AG10803 (cell line): ENCODE measurements at regions not wholly inside any gene's neighbourhood (a gene's known extent, or its start where the extent isn't known, plus 50 kb on each side); places are given as distances from the start of the nearest gene placed in this dataset.

Experiments
- DNase-seq: peaks from one replicate; pipeline ENCODE4 v3.0.0; 2010; ENCODE audit warnings: low read depth
- H3K4me3 ChIP-seq: 2 replicates; pipeline ENCODE4 v1.5.1; 2011; ENCODE audit warnings: mild to moderate bottlenecking, low read length, control low read depth
- TF ChIP-seq, protein P1 (sequence below): conservative IDR thresholded peaks from 2 replicates; pipeline ENCODE4 v1.5.1; 2011; ENCODE audit warnings: mild to moderate bottlenecking, low read length, control low read depth, inconsistent platforms

DNA sequence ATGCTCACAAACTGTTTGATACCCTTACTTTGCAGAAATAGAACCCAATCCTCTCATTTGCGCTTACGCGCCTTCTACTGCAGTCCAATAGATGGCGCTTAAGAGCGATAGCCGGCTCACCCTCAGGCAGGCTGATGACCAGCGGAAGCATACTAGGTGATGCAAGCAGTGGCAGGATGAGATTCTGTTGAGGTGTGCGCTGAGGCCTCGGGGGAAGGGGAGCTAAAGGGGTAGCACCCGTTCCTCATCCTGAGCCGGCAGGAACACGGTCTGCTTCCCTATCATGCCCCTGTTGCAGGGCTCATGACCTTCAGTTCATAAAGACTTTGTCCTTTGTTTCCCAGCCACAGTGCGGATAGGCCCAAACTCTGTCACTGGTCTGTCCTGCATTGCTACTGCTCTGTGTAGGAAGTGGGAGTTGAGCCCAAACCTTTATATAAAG is 628.9 kb downstream of the TLL1 start:
- TF ChIP-seq, protein P1, sequence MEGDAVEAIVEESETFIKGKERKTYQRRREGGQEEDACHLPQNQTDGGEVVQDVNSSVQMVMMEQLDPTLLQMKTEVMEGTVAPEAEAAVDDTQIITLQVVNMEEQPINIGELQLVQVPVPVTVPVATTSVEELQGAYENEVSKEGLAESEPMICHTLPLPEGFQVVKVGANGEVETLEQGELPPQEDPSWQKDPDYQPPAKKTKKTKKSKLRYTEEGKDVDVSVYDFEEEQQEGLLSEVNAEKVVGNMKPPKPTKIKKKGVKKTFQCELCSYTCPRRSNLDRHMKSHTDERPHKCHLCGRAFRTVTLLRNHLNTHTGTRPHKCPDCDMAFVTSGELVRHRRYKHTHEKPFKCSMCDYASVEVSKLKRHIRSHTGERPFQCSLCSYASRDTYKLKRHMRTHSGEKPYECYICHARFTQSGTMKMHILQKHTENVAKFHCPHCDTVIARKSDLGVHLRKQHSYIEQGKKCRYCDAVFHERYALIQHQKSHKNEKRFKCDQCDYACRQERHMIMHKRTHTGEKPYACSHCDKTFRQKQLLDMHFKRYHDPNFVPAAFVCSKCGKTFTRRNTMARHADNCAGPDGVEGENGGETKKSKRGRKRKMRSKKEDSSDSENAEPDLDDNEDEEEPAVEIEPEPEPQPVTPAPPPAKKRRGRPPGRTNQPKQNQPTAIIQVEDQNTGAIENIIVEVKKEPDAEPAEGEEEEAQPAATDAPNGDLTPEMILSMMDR = peak; percentile 19; the same call in 1 of the 2 replicates
- H3K4me3 ChIP-seq = no peak overlapping the region
- no peak for DNase-seq

DNA sequence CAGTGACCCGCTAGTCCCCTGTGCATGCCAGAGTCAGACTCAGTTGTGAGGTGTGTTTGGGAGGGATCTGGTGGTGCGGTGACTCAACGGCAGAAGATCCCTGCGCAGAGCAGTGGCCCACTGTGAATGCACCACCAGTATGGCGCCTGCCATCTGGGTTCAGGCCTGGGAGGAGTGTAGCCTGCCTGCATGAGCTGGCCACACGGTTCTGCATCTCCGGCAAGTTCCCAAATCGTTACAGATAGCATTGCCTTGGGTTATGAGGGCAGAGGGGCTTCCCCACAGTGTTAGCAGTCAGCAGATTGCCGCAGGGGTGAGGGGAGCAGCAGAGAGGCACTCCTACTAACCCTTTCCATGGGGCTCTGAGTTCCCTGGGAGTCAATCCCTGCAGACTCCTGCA is 629.6 kb downstream of the TLL1 start:
- DNase-seq = no peak
- no peak overlapping the region for H3K4me3 ChIP-seq
- TF ChIP-seq, protein P1 = no peak

DNA sequence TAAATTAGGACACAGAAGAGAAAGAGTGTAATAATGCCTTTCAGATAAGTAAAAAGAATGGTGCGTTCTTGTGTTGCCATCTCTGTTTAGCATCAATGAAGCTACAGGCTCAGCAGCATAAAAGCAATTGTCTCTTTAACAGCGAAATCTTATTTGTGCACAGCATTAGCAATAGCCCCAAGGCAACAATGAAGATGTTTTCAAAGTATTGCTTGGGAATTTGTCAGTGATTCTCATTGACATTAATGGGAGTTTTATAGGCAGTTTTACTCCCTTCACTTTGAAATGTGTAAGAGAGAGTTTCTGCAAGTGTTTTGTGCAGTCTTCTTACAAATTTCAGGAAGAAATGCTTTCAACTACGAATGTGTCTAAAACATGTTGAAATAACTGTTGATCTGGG is 633.0 kb downstream of the TLL1 start:
- H3K4me3 ChIP-seq = no peak overlapping the region
- no peak for DNase-seq
- TF ChIP-seq, protein P1 = no peak

DNA sequence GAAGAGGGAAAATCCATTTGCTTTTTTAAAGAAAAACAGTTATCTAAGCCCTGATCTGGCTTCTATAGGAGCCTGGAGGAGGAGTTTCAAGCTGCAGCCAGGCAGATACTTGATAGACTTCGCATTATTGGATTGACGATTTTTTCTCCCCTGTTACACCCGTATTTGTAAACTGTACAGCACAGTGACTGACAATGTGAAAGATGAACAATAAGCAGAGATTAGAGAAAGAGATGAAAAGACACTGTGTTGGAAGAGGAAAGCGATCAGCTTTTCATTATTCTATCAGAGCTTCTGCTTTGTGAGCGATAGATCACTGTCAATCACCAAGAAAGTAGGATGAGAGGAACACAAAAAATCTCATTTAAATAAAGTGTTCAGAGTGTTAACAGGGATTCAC is 639.2 kb downstream of the TLL1 start:
- DNase-seq = no peak
- TF ChIP-seq, protein P1 = no peak
- no peak overlapping the region for H3K4me3 ChIP-seq

DNA sequence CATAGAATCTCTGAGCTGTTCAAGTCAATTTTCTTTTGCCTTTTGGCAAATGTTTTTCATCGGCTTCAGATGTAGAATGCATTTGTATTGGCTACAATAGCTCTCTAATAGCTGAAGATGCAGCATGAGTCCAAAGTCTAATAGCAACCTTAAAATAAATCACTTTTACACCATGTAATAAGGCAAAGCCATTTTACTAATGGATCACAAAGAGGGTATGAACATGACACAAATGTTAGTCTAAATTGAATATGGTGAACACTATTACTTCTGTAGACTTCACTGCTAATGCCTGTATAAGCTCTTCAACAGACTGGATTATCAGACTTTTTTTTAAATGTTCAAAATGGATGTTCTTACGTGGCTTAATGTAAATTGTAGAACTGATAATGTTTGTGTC is 645.3 kb downstream of the TLL1 start:
- TF ChIP-seq, protein P1 = no peak
- DNase-seq = no peak
- H3K4me3 ChIP-seq = no peak overlapping the region

DNA sequence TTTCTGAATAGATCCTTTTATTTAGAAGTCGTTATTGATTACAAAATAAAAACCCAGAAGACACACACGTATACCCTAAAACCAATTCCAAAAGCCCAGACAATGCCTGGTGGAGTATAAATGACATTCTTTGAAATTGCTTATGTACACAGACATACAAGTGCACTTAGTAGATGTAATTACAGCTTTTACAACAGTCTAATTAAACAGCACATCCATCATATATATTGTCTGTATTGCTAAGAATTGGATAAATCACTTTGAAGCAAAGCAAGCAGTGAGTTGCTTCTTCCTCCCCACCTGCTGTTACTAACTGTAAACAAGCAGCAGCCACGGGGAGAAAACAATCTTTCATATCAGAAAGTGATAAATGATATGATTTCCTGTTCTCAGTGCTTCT is 645.7 kb downstream of the TLL1 start:
- no peak overlapping the region for H3K4me3 ChIP-seq
- TF ChIP-seq, protein P1 = no peak
- no peak for DNase-seq

DNA sequence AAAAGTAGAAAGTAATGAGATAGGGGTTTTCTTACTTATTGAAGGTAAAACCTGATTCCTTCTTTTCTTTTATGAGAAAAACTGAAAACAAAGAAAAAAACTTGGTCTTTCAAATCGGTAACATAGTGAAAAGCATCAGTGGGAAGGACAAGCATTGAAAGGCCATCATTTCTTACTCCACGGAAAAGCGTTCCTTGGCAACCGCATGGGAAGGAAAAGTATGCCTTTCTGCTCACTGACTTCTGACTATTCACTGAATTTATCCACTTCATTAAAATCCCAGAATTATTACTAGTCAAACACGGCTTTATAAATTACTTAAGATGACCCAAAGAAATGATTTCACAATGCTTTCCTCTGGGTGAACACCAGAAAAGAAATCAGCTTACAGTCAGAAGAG is 646.7 kb downstream of the TLL1 start:
- TF ChIP-seq, protein P1 = no peak
- no peak for DNase-seq
- no peak overlapping the region for H3K4me3 ChIP-seq
